ENCODE measurements at regions not wholly inside any gene's neighbourhood (a gene's known extent, or its start where the extent isn't known, plus 50 kb on each side); places are given as distances from the start of the nearest gene placed in this dataset.
"Not testable (repeated sequence)": the region's sequence is repeated elsewhere in the genome, so short reads cannot be mapped to it uniquely, and the experiment has no call there.

DNA sequence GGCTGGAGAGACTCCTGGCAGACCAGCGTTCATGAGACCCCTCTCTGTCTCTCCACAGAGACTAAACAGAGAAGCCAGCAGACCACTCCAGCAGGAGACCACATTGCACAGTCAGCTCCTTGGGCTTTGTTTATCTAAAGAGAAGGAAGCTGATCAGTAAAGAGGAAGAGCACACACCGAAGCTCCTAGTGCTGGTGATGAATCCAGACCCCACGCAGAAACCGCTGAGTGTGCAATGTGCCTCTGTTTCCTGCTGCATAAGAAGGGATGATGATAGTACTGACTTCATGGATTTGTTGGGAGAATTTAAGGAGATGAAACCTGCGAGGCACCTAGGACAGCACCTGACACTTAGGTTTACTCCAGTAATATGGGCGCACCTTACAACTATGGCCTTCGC lies 544.1 kb upstream of the ID2 start:
- no peak for DNase-seq

DNA sequence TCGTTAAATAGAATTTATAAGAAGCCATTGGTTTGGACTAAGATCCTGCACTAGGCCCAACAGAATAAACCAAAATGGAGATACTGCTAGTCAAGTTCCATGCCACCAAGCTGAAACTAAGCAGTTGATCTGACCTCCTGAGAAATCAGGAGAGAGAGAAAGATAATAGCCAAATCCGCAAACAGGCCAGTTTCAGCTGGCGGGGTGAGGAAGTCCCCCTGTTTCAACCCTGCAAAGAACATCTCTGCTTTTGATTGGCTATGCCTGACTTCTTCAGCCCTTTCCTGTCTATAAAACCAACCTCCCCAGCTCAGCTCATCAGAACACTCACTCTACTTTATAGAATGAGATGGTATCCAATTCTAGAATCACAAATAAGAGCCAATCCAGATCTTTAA lies 543.3 kb upstream of the ID2 start:
- DNase-seq: no peak

DNA sequence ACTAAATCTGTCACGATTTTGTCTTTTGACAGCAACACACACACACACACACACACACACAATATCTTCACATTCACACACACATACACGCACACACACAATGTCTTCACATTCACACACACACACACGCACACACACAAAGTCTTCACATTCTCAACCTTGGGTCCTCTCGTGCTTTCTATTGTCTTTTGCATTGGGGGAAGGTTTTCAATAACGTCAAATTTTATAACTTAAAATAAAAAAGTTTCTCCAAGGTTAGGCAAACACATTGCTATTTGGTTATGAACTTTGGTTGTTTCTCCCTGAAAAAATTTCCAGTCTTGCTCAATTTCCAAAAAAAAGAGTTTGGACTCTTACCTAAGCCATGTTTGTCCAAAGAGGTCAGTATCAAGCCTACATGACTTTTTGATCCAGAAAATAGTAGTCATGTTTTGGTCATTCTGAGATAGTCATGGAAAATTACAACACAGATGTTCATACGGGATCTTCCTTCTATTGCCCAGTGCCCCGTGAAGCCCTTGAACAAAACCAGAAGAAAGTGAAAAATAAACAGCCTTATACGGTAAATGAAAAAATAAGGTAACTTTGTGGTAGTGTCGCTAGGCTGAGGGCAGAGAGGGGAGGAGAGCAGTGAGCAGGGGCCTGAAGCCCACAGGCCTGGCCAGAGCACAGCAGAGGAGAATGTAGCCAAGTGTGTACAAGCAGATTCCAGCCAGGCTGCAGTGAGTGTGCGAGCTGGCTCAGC lies 542.8 kb upstream of the ID2 start:
- DNase-seq: no peak

DNA sequence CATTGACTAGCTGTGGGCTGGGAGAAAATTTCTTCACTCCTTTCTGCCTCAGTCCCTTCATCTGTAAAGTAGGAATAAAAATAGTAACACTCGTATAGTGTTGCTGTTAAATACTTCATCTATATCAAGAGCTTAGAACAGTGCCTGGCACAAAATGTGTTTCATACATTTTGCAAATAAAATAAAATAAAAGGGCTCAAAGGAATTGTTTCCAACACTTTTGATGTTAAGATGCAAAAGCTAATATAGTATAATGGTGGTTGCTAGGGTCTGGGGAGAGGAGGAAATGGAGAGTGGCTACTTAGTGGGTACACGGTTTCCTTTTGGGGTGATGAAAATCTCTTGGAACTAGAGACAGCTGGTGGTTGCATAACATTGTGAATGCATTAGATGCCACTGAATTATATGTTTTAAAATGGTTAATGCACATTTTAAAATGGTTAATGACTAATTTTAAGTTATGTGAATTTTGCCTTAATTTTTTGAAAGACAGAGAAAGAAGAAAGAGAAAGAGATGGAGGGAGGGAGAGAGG lies 542.1 kb upstream of the ID2 start:
- no peak for DNase-seq

DNA sequence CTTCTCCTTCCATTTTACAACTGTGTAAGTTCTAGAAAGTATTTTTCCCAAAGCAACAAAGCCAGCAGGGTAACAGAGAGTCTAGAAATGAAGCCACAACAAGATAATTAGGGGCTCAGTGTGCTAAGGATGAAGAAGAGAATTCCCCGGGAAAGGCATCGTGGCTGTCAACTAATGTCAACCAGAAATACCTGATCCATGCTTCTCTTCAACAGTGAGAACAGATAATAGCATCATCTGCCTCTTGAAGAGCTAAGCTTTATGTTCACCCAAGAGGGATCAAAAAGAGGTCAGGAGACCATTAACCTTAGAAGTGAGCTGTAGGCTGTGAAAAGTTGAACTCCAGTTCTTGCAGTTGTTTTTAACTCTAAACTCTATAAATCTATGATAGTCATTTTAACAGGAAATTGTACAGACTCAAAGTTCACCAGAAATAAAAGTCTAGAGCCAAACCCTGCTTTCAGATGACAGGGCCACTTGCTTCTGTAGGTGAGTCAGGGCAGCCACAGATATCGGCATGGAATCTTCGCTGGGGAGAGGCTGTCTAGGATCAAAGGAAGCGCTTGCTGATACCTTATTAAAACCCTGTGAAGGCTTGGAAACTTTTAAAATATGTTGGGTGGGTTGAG lies 540.7 kb upstream of the ID2 start:
- no peak for DNase-seq

DNA sequence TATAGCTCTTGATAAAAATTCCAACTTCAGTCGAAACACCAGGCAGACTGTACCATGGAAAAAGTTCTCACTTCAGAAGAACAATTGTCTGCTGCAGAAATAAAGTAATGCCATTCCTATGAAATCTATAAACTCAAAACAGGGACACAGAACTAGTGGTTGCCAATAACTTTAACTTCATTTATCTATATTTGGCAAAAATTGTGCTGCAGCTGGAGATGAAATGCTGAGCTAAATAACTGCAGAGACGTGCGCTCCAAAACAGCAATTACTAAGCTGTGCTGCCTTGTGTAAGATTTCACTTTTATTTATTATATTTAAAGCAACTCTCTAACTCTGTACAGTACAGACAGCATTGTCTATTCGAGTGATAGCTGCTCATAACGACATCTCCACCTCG lies 540.1 kb upstream of the ID2 start:
- DNase-seq: no peak

DNA sequence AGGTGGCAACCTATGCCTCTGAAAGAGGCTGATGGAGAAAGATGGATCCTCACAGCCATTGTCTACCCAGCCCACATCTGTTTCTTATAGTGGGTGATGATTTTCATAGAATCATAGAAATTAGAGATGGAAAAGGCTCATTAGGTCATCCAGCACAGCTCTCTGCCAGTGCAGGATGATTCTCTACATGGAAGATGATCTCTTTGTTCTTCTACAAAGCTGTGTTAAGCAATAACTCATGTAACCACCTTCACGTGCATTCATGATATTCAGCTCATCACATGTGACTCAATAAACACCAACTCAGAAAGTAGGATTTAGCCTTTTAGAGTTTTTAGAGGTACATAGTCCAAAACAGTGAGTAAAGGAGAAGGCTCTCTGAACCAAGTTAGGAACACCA lies 539.4 kb upstream of the ID2 start:
- DNase-seq: no peak

DNA sequence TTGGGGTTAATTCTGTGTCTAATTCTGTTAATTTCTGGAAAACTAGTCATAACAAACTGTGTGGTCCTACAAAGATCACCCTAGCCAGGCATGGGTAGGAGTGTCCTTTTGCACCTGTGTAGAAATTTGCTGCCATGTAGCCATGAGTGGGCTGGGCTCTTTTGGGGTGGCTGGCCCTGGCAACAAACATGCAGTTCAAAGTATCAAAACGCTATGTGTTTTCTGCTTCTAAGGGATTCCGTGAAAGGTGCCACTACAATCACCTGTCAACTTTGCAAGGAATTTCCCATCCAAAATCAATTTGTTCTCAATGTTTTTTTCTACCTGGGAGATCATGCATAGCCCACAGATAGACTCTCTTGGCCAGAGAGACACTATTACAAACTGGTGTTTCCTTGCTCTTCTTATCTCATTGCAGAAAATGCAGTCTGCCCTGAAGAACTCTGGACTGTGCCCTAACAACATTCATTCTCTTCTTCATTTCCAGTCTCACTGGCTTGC lies 537.7 kb upstream of the ID2 start:
- no peak for DNase-seq

DNA sequence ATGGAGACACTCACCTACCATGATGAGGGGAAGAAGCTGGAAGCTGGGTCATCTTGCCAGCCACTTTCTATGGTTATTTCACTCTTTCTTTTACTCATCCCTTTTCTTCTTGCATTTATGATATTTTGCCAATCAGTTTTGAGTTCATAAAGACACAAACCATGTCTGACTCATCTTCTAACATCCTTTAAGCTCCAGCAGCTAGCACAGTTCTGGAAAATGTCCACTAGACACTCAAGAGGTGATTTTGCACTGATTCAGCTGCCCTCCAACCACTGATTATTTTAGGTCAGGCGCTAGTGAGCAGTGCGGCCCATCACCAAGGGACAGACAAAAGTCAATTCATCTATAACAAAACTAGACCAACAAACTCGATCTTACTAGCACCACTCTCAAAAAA lies 537.1 kb upstream of the ID2 start:
- no peak for DNase-seq

DNA sequence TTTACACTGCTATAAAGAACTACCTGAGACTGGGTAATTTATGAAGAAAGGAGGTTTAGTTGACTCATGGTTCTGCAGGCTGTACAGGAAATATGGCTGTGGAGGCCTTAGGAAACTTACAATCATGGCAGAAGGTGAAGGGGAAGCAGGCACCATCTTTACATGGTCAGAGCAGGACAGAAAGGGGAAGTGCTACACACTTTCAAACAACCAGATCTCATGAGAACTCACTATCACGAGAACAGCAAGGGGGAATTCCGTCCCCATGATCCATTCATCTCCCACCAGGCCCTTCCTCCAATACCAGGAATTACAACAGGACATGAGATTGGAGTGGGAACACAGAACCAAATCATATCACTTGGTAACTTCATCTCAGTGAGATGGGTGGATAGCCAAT lies 536.5 kb upstream of the ID2 start:
- DNase-seq: not testable (repeated sequence)

DNA sequence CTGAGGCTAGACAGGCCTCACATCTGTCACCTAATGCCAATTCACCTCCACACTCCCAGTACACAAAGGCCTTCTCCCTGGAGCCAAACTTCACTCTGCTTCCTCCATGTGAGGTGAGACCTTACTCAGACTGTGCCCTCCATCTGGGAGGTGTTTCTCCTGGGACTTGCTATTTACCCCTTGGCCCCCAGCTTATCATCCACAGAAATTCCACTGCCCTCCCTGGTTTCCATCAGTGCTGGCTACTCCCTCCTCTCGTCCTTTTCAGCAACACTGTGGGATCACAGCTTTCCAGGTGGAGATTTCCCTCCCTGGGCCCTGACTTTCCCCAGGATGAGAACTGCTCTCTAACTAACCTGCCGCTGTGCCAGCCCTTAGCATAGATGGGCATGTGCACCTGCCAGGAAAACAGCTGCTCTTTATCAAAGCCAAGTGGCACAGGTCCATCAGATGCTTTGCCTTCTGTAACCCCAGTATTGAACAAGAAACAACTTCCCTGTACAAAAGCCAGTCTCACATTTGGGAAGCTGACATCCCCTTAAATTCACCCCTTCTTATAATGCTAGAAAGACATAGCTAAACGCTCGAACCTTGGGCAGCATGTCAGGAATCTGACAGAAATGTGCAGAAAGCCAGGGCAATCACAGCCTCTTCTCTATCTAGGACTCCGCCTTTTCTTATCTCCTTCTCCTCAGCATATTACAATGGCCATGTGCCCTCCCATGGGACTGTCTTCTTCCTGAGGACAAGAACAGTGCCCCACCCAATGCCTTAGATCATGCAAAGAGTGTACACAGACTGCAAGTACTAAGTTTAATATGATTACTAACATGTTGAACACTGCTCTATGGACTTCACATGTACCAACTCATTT lies 535.5 kb upstream of the ID2 start:
- no peak for DNase-seq

DNA sequence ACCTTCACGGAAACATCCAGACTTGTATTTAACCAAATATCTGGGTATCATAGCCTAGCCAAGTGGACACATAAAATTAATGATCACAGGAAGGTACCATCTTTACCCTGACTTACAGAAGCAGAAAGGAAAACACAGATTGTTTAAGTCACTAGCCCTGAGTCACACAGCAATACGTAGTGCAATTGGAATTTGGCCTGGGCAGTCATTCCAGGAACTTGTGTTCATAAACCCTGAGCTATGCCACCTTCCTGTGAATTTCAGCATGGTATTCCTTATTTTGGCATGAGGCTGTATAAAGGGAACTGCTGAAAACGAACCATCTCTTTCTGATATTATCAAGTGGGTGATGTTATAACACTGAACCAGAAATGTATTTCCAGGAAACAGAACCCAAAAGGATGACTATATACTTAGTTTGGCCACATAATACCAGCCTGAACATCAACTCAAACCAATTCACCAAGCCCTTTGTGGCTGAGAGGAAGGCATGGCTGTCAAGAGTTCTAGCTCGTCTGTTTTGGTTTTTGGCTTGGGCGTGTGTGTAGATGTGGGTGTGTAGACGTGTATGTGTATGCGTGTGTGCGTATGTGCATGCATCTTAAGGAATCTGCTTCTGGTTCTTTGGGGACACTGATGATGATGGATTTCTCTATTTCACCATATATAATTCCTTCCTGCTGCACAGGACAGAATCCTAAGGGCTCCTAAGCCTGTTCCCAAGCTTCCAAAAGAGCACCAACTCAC lies 533.4 kb upstream of the ID2 start:
- DNase-seq: no peak

DNA sequence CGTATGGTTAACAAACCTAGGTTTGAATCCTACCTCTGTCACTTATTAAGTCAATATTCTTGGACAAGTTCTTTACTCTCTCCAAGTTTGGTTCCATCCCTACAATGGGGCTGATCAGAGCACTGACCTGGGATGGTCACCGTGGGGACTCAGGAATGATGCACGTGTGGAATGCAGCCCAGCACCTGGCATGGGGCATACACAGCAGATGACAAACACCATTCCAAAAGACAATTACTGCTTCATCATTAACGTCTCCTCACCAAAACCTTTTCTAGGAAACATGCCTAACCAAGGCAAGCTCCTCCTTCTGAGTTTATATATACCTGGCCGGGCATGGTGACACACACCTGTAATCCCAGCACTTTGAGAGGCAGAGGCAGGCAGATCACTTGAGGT lies 532.9 kb upstream of the ID2 start:
- DNase-seq: no peak

DNA sequence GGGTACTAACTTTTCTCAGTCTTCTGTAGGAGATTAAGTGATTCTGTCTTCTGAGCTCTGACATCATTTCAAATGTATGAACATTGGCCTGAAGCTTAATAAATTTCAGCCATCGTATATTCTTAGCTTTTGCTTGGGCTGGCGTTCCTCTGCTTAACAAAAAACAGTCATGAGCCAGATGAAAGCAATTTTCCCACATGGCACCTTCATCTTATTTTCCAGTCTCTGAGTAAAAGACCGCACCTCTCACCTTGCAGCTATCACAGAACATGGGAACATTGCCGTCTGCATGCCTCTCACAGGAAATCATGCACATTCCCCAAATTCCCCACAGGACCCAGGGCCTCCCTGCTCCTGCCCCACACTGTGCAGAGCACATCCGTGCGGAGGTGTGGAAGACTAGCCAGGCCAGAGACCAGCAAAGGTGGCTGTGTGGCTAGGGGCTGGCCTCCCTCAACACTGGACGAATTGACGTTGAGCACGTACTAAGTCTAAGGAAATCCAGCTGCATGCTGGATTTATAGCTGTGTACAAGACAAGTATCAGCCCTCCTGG lies 531.8 kb upstream of the ID2 start:
- no peak for DNase-seq

DNA sequence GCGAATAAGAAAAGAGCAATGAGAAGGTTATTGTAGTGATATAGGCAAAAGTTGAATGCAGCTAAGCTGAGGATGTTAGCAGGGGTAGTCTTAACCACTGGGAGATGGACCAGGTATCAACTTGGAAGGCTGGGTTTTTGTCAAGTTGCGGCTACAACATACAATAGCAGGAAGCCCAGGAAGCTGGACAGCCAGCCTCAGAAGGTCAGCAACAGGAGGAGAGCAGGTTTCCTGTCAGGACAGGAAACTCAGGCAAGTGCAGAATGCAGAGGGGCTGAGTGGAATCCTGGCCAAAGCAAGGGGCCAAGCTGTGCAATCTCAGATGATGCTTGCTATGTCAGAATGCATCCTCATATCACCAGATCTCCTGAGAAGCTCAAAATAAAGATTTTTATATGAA lies 530.0 kb upstream of the ID2 start:
- no peak for DNase-seq

DNA sequence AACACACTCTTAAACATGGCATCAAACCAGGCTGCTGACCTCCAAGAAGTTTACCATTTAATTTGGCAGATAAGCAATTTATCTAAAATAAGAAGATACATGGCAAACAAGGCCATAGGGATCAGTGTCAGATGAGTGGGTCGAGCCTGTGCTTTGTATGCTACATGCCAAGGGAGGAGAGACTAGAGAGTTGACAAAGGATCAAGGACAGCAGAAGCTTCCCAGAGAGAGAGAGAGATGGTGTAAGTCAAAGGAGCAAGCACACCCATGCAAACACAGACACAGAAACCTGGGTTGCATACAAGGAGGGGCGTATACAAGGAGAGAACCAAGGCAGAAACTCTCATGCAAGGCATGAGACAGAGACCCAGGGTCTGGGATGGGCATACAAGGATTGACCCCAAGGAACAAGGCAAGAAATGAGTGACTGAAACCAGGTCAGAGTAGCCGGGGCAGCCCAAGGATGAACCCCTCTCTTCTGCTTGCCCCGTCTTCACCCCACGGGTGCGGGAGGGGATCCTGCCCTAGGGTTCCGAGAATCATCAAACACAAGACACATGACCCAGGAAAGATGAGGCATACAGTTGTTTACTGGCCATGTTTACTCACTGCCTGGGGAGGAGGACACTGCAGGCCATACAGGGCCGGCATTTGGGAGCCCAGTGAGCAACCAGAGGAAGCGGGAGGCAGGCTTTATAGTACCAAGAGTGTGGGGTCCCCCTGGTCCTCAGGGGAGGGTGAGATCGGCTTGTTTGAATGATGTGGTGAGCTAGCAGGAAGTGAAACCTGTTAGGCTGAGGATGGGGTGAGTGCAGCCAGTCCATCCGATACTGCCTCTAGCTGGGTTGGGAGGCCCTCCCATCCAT lies 529.2 kb upstream of the ID2 start:
- no peak for DNase-seq

DNA sequence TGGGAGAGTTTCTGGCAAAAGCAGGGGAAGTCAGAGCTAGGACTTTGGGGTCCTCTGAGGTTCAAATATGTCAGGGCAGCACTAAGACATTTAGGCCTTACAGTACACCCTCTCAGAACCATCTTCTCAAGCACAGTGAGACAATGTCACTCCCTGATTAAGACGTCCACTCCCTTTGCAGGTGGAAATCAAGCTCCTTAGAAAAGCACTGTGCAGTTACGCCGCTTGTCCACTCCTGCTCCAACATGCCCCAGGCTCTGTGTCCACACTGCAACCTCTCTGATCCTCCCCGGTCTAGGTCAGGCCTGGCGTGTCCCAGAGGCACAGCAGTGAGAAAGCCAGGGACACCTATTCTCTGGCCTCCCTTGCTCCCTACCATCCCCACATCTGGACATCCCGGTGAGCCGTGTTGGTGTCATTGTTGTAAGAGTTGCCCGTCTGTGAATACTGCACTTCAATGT lies 528.6 kb upstream of the ID2 start:
- no peak for DNase-seq

DNA sequence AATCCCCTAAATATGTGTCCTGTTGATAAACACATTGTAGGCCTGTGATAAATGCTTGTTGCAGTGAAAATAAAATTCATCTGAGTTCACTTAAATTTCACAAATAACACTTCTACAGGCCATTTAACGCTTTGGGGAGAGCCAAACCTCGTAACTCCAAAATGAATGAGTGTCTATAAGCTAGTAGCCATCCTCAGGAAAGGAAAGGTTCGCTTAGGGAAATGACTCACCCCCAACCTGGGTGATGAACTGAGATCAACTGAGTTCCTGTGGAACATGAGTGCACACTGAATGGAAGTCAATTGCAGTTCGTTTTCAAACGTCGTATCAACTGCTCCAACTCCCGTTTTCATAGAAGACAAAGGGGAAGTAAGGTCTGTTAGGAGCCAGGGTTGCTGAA lies 527.6 kb upstream of the ID2 start:
- DNase-seq: no peak

DNA sequence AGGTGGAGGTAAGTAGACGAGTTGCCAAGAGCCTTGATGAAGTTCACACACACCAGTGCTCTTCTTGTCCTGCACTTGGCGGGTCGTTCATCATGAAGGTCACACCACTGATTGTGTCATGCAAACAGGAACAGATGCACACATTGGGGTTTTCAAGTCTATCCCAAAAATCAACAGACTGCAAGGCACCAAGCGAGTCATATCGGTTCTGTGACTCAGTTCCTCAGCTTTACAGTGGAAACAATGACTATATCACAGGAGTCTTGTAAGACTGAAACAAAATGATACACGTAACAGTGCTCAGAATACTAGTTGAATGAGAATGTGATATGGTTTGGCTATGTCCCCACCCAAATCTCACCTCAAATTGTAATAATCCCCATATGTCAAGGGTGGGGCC lies 526.9 kb upstream of the ID2 start:
- no peak for DNase-seq

DNA sequence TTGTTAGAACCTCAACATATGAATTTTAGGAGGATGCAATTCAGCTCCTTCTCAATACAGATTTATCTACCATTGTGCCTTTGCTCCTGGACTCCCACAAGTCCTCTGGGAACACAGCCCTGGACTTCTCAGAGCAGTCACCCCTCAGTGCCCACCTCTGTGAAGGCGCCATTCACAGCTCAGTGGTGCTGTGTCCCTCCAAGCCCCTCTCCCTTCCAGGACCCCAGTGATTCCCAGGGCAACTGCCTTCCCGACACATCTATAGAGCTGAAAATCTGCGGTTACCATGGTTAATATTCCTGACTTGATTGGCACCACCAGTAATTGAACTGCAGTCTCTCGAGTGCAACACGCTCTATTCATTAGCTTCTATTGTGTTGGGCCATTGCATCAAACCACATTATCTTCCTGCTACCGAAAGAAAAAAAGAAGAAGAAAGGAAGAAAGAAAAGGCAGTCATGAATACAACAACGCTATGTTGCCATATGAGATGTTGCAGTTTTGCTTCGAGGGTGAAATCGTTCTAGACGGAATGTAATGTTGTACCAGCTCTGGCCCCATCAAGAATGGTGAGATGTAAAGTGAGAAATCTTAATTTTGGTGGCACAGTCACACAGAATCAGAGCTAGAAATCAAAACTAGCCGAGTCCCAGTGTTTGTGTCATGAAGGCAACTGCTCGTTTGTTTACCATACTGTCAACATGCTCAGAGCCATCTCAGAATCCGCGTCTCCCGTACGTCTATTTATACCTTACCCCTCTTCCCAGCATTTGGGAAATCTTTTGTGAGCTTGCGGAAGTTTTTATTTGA lies 524.0 kb upstream of the ID2 start:
- no peak for DNase-seq

DNA sequence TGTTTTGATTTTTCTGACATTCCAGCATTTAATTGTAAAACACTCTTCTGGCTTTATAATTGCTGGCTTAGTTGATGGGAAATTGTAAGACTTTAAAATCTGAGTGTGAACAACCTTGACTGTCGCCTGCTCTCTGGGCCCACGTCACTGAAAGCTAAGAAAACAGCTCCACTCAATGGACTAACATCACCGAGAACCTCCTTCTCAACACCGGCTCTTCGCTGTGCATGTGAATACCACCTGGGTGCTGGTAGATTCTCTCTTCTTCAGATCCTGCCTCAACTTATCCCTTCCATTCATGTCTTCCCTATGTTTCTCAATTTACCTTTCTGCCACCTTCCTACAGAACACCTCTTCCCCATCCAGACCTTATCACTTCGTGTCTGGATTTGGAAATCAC lies 523.1 kb upstream of the ID2 start:
- no peak for DNase-seq
